H1 (cell line): ENCODE measurements at regions not wholly inside any gene's neighbourhood (a gene's known extent, or its start where the extent isn't known, plus 50 kb on each side); places are given as distances from the start of the nearest gene placed in this dataset.

Experiments
- CTCF ChIA-PET: fragments of 300-600 bp; sonication (Branson Sonifier 250); formaldehyde crosslinking; loops from one replicate; lab custom pipeline; 2021; ENCODE audit not compliant: partially characterized antibody; lab: Charles Lee
- POLR2A ChIA-PET: fragments of 300-600 bp; sonication (Branson Sonifier 250); formaldehyde crosslinking; loops from one replicate; lab custom pipeline; 2021; ENCODE audit warnings: inconsistent platforms; ENCODE audit not compliant: partially characterized antibody; lab: Charles Lee
- DNase-seq, 2 experiments: peaks; one replicate each; pipeline versions ENCODE4 v3.0.0 to v3.0.0-alpha.2; 2010 to 2022; ENCODE audit warnings: low spot score in 2 of 2, low read depth in 1 of 2, mixed read lengths in 1 of 2
- FAIRE-seq: peaks from 2 replicates; lab custom pipeline; 2011; peaks lifted over from hg19 to GRCh38; lab: Jason Lieb, UNC
- H2AFZ ChIP-seq: 2 replicates; pipeline ENCODE4 v1.8.1; 2012; ENCODE audit warnings: low read length, inconsistent platforms
- H2AK5ac ChIP-seq: 2 replicates; pipeline ENCODE4 v1.6.1; 2013; ENCODE audit warnings: low read depth, low read length
- H2BK120ac ChIP-seq: replicated peaks from 2 replicates; pipeline ENCODE3; 2013; ENCODE audit warnings: low read depth, low read length, inconsistent platforms
- H2BK12ac ChIP-seq: 2 replicates; pipeline ENCODE4 v1.6.1; 2013; ENCODE audit warnings: low read depth, low read length
- H2BK15ac ChIP-seq: 2 replicates; pipeline ENCODE4 v1.6.1; 2013; ENCODE audit warnings: low read length
- H2BK20ac ChIP-seq: 2 replicates; pipeline ENCODE4 v1.6.1; 2013; ENCODE audit warnings: low read length
- H2BK5ac ChIP-seq: 2 replicates; pipeline ENCODE4 v1.6.1; 2013; ENCODE audit warnings: low read depth, low read length
- H3K14ac ChIP-seq: 2 replicates; pipeline ENCODE4 v1.6.1; 2013; ENCODE audit warnings: inconsistent platforms; ENCODE audit not compliant: insufficient read length
- H3K18ac ChIP-seq: 2 replicates; pipeline ENCODE4 v1.6.1; 2013; ENCODE audit warnings: low read length; ENCODE audit errors: extremely low read depth
- H3K23ac ChIP-seq: 2 replicates; pipeline ENCODE4 v1.6.1; 2013; ENCODE audit warnings: inconsistent platforms; ENCODE audit not compliant: insufficient read length
- H3K23me2 ChIP-seq: 2 replicates; pipeline ENCODE4 v1.6.1; 2013; ENCODE audit warnings: low read depth, low read length
- H3K27ac ChIP-seq: 2 replicates; pipeline ENCODE4 v1.6.1; 2011; ENCODE audit warnings: low read depth, low read length, inconsistent platforms
- H3K27me3 ChIP-seq, 4 experiments: replicated peaks in 1 of 4; 1 replicate in 1 of 4; 2 replicates in 3 of 4; pipeline versions ENCODE4 v1.6.1 to v1.8.1; 2011 to 2013; ENCODE audit warnings: low read length in 3 of 4, mild to moderate bottlenecking in 3 of 4, inconsistent platforms in 2 of 4, mixed read lengths in 2 of 4, moderate library complexity in 1 of 4; ENCODE audit not compliant: control insufficient read depth in 3 of 4, insufficient read depth in 3 of 4; ENCODE audit errors: extremely low read depth in 1 of 4
- H3K36me3 ChIP-seq, 4 experiments: 2 replicates each; pipeline versions ENCODE4 v1.6.1 to v1.8.1; 2011 to 2013; ENCODE audit warnings: mild to moderate bottlenecking in 4 of 4, low read length in 3 of 4, moderate library complexity in 2 of 4, control low read depth in 1 of 4, inconsistent platforms in 1 of 4; ENCODE audit not compliant: insufficient read depth in 4 of 4, control insufficient read depth in 2 of 4
- H3K4ac ChIP-seq: replicated peaks from 2 replicates; pipeline ENCODE3; 2013; ENCODE audit warnings: low read length, low read depth, mixed read lengths, inconsistent platforms; ENCODE audit not compliant: insufficient read length
- H3K4me1 ChIP-seq, 4 experiments: replicated peaks in 1 of 4; 1 replicate in 1 of 4; 2 replicates in 3 of 4; pipeline versions ENCODE4 v1.6.1 to v1.8.1; 2011 to 2013; ENCODE audit warnings: low read length in 3 of 4, inconsistent platforms in 2 of 4, mixed read lengths in 1 of 4; ENCODE audit not compliant: insufficient read depth in 4 of 4, control insufficient read depth in 3 of 4
- H3K4me2 ChIP-seq, 2 experiments: 2 replicates each; pipeline versions ENCODE4 v1.6.1 to v1.8.1; 2011 to 2013; ENCODE audit warnings: low read depth in 2 of 2, low read length in 2 of 2, control low read depth in 1 of 2, inconsistent platforms in 1 of 2, mild to moderate bottlenecking in 1 of 2; ENCODE audit not compliant: insufficient read depth in 1 of 2
- H3K4me3 ChIP-seq, 4 experiments: fragments of 200-600, 300-600 bp in 1 of 4; sonication (generic), shearing (Covaris generic), sonication (Bioruptor Twin) in 1 of 4; 2 replicates each; pipeline versions ENCODE4 v1.5.1 to v1.8.1; 2011 to 2016; ENCODE audit warnings: low read length in 4 of 4, low read depth in 3 of 4, control low read depth in 2 of 4, inconsistent platforms in 2 of 4, mild to moderate bottlenecking in 2 of 4, mixed read lengths in 1 of 4, moderate library complexity in 1 of 4; ENCODE audit not compliant: insufficient read depth in 2 of 4; ENCODE audit errors: extremely low read depth in 1 of 4
- H3K56ac ChIP-seq: replicated peaks from 2 replicates; pipeline ENCODE3; 2013; ENCODE audit warnings: low read depth, mild to moderate bottlenecking, mixed read lengths, low read length, inconsistent platforms; ENCODE audit not compliant: insufficient read length
- H3K79me1 ChIP-seq: 2 replicates; pipeline ENCODE4 v1.6.1; 2013; ENCODE audit warnings: low read depth, low read length, control low read depth
- H3K79me2 ChIP-seq, 2 experiments: 2 replicates each; pipeline versions ENCODE4 v1.6.1 to v1.8.1; 2012 to 2013; ENCODE audit warnings: low read length in 2 of 2, mild to moderate bottlenecking in 2 of 2, inconsistent platforms in 1 of 2; ENCODE audit not compliant: insufficient read depth in 2 of 2, control insufficient read depth in 1 of 2
- H3K9ac ChIP-seq, 4 experiments: replicated peaks in 1 of 4; 1 replicate in 1 of 4; 2 replicates in 3 of 4; pipeline versions ENCODE4 v1.6.1 to v1.8.1; 2011 to 2013; ENCODE audit warnings: low read depth in 3 of 4, low read length in 3 of 4, control low read depth in 2 of 4, mild to moderate bottlenecking in 2 of 4, moderate library complexity in 2 of 4, inconsistent platforms in 1 of 4; ENCODE audit errors: extremely low read depth in 1 of 4
- H3K9me3 ChIP-seq, 2 experiments: 2 replicates each; pipeline versions ENCODE4 v1.6.1 to v1.8.1; 2012 to 2013; ENCODE audit warnings: mild to moderate bottlenecking in 2 of 2, moderate library complexity in 2 of 2, control low read depth in 1 of 2, inconsistent platforms in 1 of 2, low read depth in 1 of 2, low read length in 1 of 2, mixed read lengths in 1 of 2; ENCODE audit not compliant: insufficient read depth in 2 of 2
- H4K20me1 ChIP-seq, 2 experiments: replicated peaks in 1 of 2; 2 replicates each; pipeline versions ENCODE3 to v1.8.1; 2011 to 2013; ENCODE audit warnings: inconsistent platforms in 2 of 2, low read length in 2 of 2, mild to moderate bottlenecking in 1 of 2; ENCODE audit not compliant: insufficient read depth in 2 of 2, control insufficient read depth in 1 of 2
- H4K5ac ChIP-seq: 2 replicates; pipeline ENCODE4 v1.6.1; 2013; ENCODE audit warnings: low read length, low read depth, mixed read lengths, inconsistent platforms; ENCODE audit not compliant: insufficient read length
- H4K8ac ChIP-seq: 2 replicates; pipeline ENCODE4 v1.8.0; 2013; ENCODE audit warnings: mild to moderate bottlenecking, moderate library complexity, low read length, inconsistent platforms; ENCODE audit not compliant: insufficient read depth; ENCODE audit errors: extremely low read depth
- H4K91ac ChIP-seq: replicated peaks from 2 replicates; pipeline ENCODE3; 2013; ENCODE audit warnings: low read length, mixed read lengths, inconsistent platforms; ENCODE audit not compliant: insufficient read length
- ASH2L ChIP-seq: fragments of 200-600, 300-600 bp; sonication (generic); IDR thresholded peaks from one replicate; pipeline ENCODE4 v1.7.1; 2017; ENCODE audit warnings: low read length
- CEBPB ChIP-seq: IDR thresholded peaks from 2 replicates; pipeline ENCODE4 v1.6.1; 2012; ENCODE audit warnings: low read depth, low read length
- HDAC6 ChIP-seq: IDR thresholded peaks from one replicate; pipeline ENCODE4 v1.7.1; 2012; ENCODE audit warnings: low read depth, mild to moderate bottlenecking, inconsistent platforms, low read length, moderate library complexity
- JUND ChIP-seq: IDR thresholded peaks from 2 replicates; pipeline ENCODE4 v1.6.1; 2011; ENCODE audit warnings: mild to moderate bottlenecking, improper control_type of control experiment, low read length
- POLR2AphosphoS5 ChIP-seq: IDR thresholded peaks from 2 replicates; pipeline ENCODE4 v1.6.1; 2011; ENCODE audit warnings: low read depth, low read length
- POU5F1 ChIP-seq: IDR thresholded peaks from 2 replicates; pipeline ENCODE4 v1.6.1; 2011; ENCODE audit warnings: low read depth, mild to moderate bottlenecking, low read length, moderate library complexity
- RNF2 ChIP-seq: fragments of 200-900, 300-1000 bp; sonication (generic); IDR thresholded peaks from 2 replicates; pipeline ENCODE4 v1.7.1; 2016; ENCODE audit warnings: borderline replicate concordance, low read depth, mild to moderate bottlenecking, antibody characterized with exemption, low read length; ENCODE audit not compliant: poor library complexity, severe bottlenecking; ENCODE audit errors: missing control alignments
- SP2 ChIP-seq: IDR thresholded peaks from 2 replicates; pipeline ENCODE4 v1.6.1; 2012; ENCODE audit warnings: mild to moderate bottlenecking, low read length, inconsistent platforms
- YY1 ChIP-seq: IDR thresholded peaks from 2 replicates; pipeline ENCODE4 v1.6.1; 2011; ENCODE audit warnings: low read depth, mild to moderate bottlenecking, low read length
- ZNF274 ChIP-seq: IDR thresholded peaks from 2 replicates; pipeline ENCODE4 v1.7.0; 2012; ENCODE audit warnings: low read length, borderline replicate concordance; ENCODE audit errors: extremely low read depth
- WGBS, 2 experiments: shearing (Covaris generic) in 1 of 2; methylation state at CpG; one replicate each; pipeline versions ENCODE4 v1.1.6 to v1.1.7; 2013 to 2015; ENCODE audit warnings: low lambda C conversion rate in 2 of 2, mixed read lengths in 2 of 2, inconsistent platforms in 1 of 2, low coverage in 1 of 2, missing lambda C conversion rate in 1 of 2; ENCODE audit not compliant: insufficient replicate concordance in 2 of 2, insufficient coverage in 1 of 2, insufficient read length in 1 of 2; ENCODE audit errors: extremely low coverage in 1 of 2, missing lambda C conversion rate in 1 of 2; 5-methylcytosine and 5-hydroxymethylcytosine counted together

- Histone ChIP-seq H2BK12ac (no peak overlapping the region; the same call in 1 of the 2 replicates), H2BK5ac (no peak overlapping the region), H3K56ac (no peak overlapping the region), H2AK5ac (no peak overlapping the region), H3K23ac (no peak overlapping the region), H3K4me2 (no peak overlapping the region), H4K5ac (no peak overlapping the region), H3K27ac (no peak overlapping the region), H2BK15ac (no peak overlapping the region), H3K4ac (no peak overlapping the region), H3K18ac (no peak overlapping the region), H3K23me2 (no peaks in the 10 kb centered on the region), H3K9me3 (peaks cover 0 to 5% of the 10 kb centered on the region in 2 experiments; a peak in 1 of 4 replicates), H3K27me3 (no peaks in the 10 kb centered on the region), H4K8ac (0 out of 2 replicates have a peak overlapping the region, but pooled peaks have one; percentile 38), H3K14ac (no peak overlapping the region), H3K4me1 (peaks cover 0 to 2% (median 0%) of the 10 kb centered on the region in 4 experiments; a peak in 1 of 7 replicates), H2BK20ac (no peak overlapping the region), H3K4me3 (no peak overlapping the region), H3K79me1 (no peaks in the 10 kb centered on the region), H4K91ac (no peak overlapping the region), H3K9ac (no peak overlapping the region), H2AFZ (peak overlapping the region; percentile 96), H2BK120ac (no peak overlapping the region), H3K79me2 (no peaks in the 10 kb centered on the region), H3K36me3 (no peaks in the 10 kb centered on the region), H4K20me1 (no peaks in the 10 kb centered on the region)
- POLR2A ChIA-PET, result no interaction called here
- TF ChIP-seq RNF2, result no peak
- TF ChIP-seq HDAC6, result no peak
- no peak for TF ChIP-seq CEBPB
- TF ChIP-seq ZNF274, result no peak
- TF ChIP-seq JUND, result no peak
- no peak for TF ChIP-seq SP2
- TF ChIP-seq YY1, result no peak
- TF ChIP-seq ASH2L, result no peak
- TF ChIP-seq POLR2AphosphoS5, result no peak
- no peak for TF ChIP-seq POU5F1
- CTCF ChIA-PET, result interaction anchor here (0.7 to 1.7 kb wide), 20 partner anchors 8 to 1262 kb away, joined by 3 to 6 read pairs (median 3); no protein-coding TSS in a partner anchor
- WGBS, 2 experiments, result 98% methylated on average over 10 of the region's 11 CpGs; no CpG with 5 or more reads in 1 of the 2 experiments
- no peak for FAIRE-seq
- no peak for DNase-seq
Observed at GRCh38 chr14:43541356-43541755, 965.7 kb downstream of the FSCB start.
